ENCODE measurements at regions not wholly inside any gene's neighbourhood (a gene's known extent, or its start where the extent isn't known, plus 50 kb on each side); places are given as distances from the start of the nearest gene placed in this dataset.

- no peak overlapping the region for H3K27ac ChIP-seq (ENCODE audit: low read length)
- no peaks in the 10 kb centered on the region for H3K27me3 ChIP-seq (ENCODE audit: insufficient read depth, low read length, poor library complexity)
- no peak for ATAC-seq (ENCODE audit: insufficient read depth, low read depth)
- no peak for DNase-seq
- H3K4me3 ChIP-seq (ENCODE audit: low read depth in 1 of 2, low read length in 2 of 2) = no peak overlapping the region
- H4K20me1 ChIP-seq (ENCODE audit: insufficient read depth, low read length) = no peaks in the 10 kb centered on the region
- H3K79me2 ChIP-seq (ENCODE audit: insufficient read depth, low read length) = no peaks in the 10 kb centered on the region
- no peaks in the 10 kb centered on the region for H3K36me3 ChIP-seq (ENCODE audit: insufficient read depth, low read length)
- H3K9ac ChIP-seq (ENCODE audit: low read depth, low read length) = no peak overlapping the region
- no peaks in the 10 kb centered on the region for H3K9me3 ChIP-seq (ENCODE audit: insufficient read depth, low read length, severe bottlenecking)
- TF ChIP-seq EZH2 (IDR thresholded peaks at IDR 0.05; ENCODE audit: borderline replicate concordance, low read depth, low read length, severe bottlenecking) (no peak), CTCF (IDR thresholded peaks at IDR 0.05; ENCODE audit: borderline replicate concordance, extremely low read depth, low read length, poor library complexity, severe bottlenecking) (no peak)
- no peak overlapping the region for H2AFZ ChIP-seq (ENCODE audit: low read depth, low read length)
- H3K4me2 ChIP-seq (ENCODE audit: insufficient read depth, low read length) = no peak overlapping the region
- no peaks in the 10 kb centered on the region for H3K4me1 ChIP-seq (ENCODE audit: insufficient read depth, low read length)
Observed at GRCh38 chr15:97479957-97480356, 480.5 kb upstream of the ARRDC4 start.

- H3K36me3 ChIP-seq (ENCODE audit: insufficient read depth, low read length) = no peaks in the 10 kb centered on the region
- H3K27ac ChIP-seq (ENCODE audit: low read length) = no peak overlapping the region
- no peak for TF ChIP-seq EZH2 (IDR thresholded peaks at IDR 0.05; ENCODE audit: borderline replicate concordance, low read depth, low read length, severe bottlenecking)
- TF ChIP-seq CTCF (IDR thresholded peaks at IDR 0.05; ENCODE audit: borderline replicate concordance, extremely low read depth, low read length, poor library complexity, severe bottlenecking) = peak; percentile 14
- H3K4me1 ChIP-seq (ENCODE audit: insufficient read depth, low read length) = no peaks in the 10 kb centered on the region
- no peak overlapping the region for H3K9ac ChIP-seq (ENCODE audit: low read depth, low read length)
- no peaks in the 10 kb centered on the region for H3K79me2 ChIP-seq (ENCODE audit: insufficient read depth, low read length)
- H4K20me1 ChIP-seq (ENCODE audit: insufficient read depth, low read length) = no peaks in the 10 kb centered on the region
- H3K4me2 ChIP-seq (ENCODE audit: insufficient read depth, low read length) = no peak overlapping the region
- ATAC-seq (ENCODE audit: insufficient read depth, low read depth) = no peak
- no peak for DNase-seq
- no peak overlapping the region for H3K4me3 ChIP-seq (ENCODE audit: low read depth in 1 of 2, low read length in 2 of 2)
- no peaks in the 10 kb centered on the region for H3K9me3 ChIP-seq (ENCODE audit: insufficient read depth, low read length, severe bottlenecking)
- H3K27me3 ChIP-seq (ENCODE audit: insufficient read depth, low read length, poor library complexity) = no peaks in the 10 kb centered on the region
- H2AFZ ChIP-seq (ENCODE audit: low read depth, low read length) = no peak overlapping the region
Observed at GRCh38 chr15:97482521-97482920, 478.0 kb upstream of the ARRDC4 start.

GRCh38 chr15:97483232-97483631 lies 477.3 kb upstream of the ARRDC4 start:
- H3K9ac ChIP-seq (ENCODE audit: low read depth, low read length) = no peak overlapping the region
- no peak for DNase-seq
- no peaks in the 10 kb centered on the region for H4K20me1 ChIP-seq (ENCODE audit: insufficient read depth, low read length)
- H3K9me3 ChIP-seq (ENCODE audit: insufficient read depth, low read length, severe bottlenecking) = no peaks in the 10 kb centered on the region
- no peaks in the 10 kb centered on the region for H3K79me2 ChIP-seq (ENCODE audit: insufficient read depth, low read length)
- H3K27me3 ChIP-seq (ENCODE audit: insufficient read depth, low read length, poor library complexity) = no peaks in the 10 kb centered on the region
- H3K27ac ChIP-seq (ENCODE audit: low read length) = no peak overlapping the region
- H3K4me2 ChIP-seq (ENCODE audit: insufficient read depth, low read length) = no peak overlapping the region
- ATAC-seq (ENCODE audit: insufficient read depth, low read depth) = no peak
- H2AFZ ChIP-seq (ENCODE audit: low read depth, low read length) = no peak overlapping the region
- no peaks in the 10 kb centered on the region for H3K4me1 ChIP-seq (ENCODE audit: insufficient read depth, low read length)
- no peaks in the 10 kb centered on the region for H3K36me3 ChIP-seq (ENCODE audit: insufficient read depth, low read length)
- no peak overlapping the region for H3K4me3 ChIP-seq (ENCODE audit: low read depth in 1 of 2, low read length in 2 of 2)
- TF ChIP-seq CTCF (IDR thresholded peaks at IDR 0.05; ENCODE audit: borderline replicate concordance, extremely low read depth, low read length, poor library complexity, severe bottlenecking) (no peak), EZH2 (IDR thresholded peaks at IDR 0.05; ENCODE audit: borderline replicate concordance, low read depth, low read length, severe bottlenecking) (no peak)

- no peak overlapping the region for H2AFZ ChIP-seq (ENCODE audit: low read depth, low read length)
- no peak overlapping the region for H3K4me2 ChIP-seq (ENCODE audit: insufficient read depth, low read length)
- no peaks in the 10 kb centered on the region for H3K4me1 ChIP-seq (ENCODE audit: insufficient read depth, low read length)
- H3K9ac ChIP-seq (ENCODE audit: low read depth, low read length) = no peak overlapping the region
- no peaks in the 10 kb centered on the region for H3K79me2 ChIP-seq (ENCODE audit: insufficient read depth, low read length)
- ATAC-seq (ENCODE audit: insufficient read depth, low read depth) = no peak
- no peak for DNase-seq
- no peaks in the 10 kb centered on the region for H3K36me3 ChIP-seq (ENCODE audit: insufficient read depth, low read length)
- H3K27ac ChIP-seq (ENCODE audit: low read length) = no peak overlapping the region
- no peaks in the 10 kb centered on the region for H4K20me1 ChIP-seq (ENCODE audit: insufficient read depth, low read length)
- TF ChIP-seq CTCF (IDR thresholded peaks at IDR 0.05; ENCODE audit: borderline replicate concordance, extremely low read depth, low read length, poor library complexity, severe bottlenecking) (no peak), EZH2 (IDR thresholded peaks at IDR 0.05; ENCODE audit: borderline replicate concordance, low read depth, low read length, severe bottlenecking) (no peak)
- H3K9me3 ChIP-seq (ENCODE audit: insufficient read depth, low read length, severe bottlenecking) = no peaks in the 10 kb centered on the region
- H3K27me3 ChIP-seq (ENCODE audit: insufficient read depth, low read length, poor library complexity) = peaks cover 4% of the 10 kb centered on the region
- H3K4me3 ChIP-seq (ENCODE audit: low read depth in 1 of 2, low read length in 2 of 2) = no peak overlapping the region
Observed at GRCh38 chr15:97490429-97490828, 470.1 kb upstream of the ARRDC4 start.
